ENCODE measurements at regions not wholly inside any gene's neighbourhood (a gene's known extent, or its start where the extent isn't known, plus 50 kb on each side); places are given as distances from the start of the nearest gene placed in this dataset.

- Histone ChIP-seq H3K9me3 (ENCODE audit: insufficient read depth in 2 of 2, low read depth in 1 of 2, low read length in 1 of 2) (no peaks in the 10 kb centered on the region), H4K91ac (replicated peaks; ENCODE audit: insufficient read length, low read length) (no peak overlapping the region), H2AK5ac (ENCODE audit: low read depth, low read length) (no peak overlapping the region), H4K5ac (ENCODE audit: insufficient read length, low read depth, low read length) (no peak overlapping the region), H2BK20ac (ENCODE audit: low read length) (no peak overlapping the region), H3K4me1 (replicated peaks in 1 of 4; ENCODE audit: control insufficient read depth in 3 of 4, insufficient read depth in 4 of 4, low read length in 3 of 4) (no peaks in the 10 kb centered on the region), H3K14ac (ENCODE audit: insufficient read length) (no peak overlapping the region), H3K36me3 (ENCODE audit: control insufficient read depth in 2 of 4, insufficient read depth in 4 of 4, low read length in 3 of 4) (no peaks in the 10 kb centered on the region), H3K79me1 (ENCODE audit: low read depth, low read length) (no peaks in the 10 kb centered on the region), H3K23me2 (ENCODE audit: low read depth, low read length) (no peaks in the 10 kb centered on the region), H3K23ac (ENCODE audit: insufficient read length) (no peak overlapping the region), H4K20me1 (replicated peaks in 1 of 2; ENCODE audit: control insufficient read depth in 1 of 2, insufficient read depth in 2 of 2, low read length in 2 of 2) (no peaks in the 10 kb centered on the region), H3K4me3 (ENCODE audit: extremely low read depth in 1 of 4, insufficient read depth in 2 of 4, low read depth in 3 of 4, low read length in 4 of 4) (no peak overlapping the region), H2BK5ac (ENCODE audit: low read depth, low read length) (no peak overlapping the region), H3K4ac (replicated peaks; ENCODE audit: insufficient read length, low read depth, low read length) (no peak overlapping the region), H3K79me2 (ENCODE audit: control insufficient read depth in 1 of 2, insufficient read depth in 2 of 2, low read length in 2 of 2) (no peaks in the 10 kb centered on the region), H4K8ac (ENCODE audit: extremely low read depth, insufficient read depth, low read length) (no peak overlapping the region), H2AFZ (ENCODE audit: low read length) (no peak overlapping the region), H2BK12ac (ENCODE audit: low read depth, low read length) (no peak overlapping the region), H3K27me3 (replicated peaks in 1 of 4; ENCODE audit: control insufficient read depth in 3 of 4, extremely low read depth in 1 of 4, insufficient read depth in 3 of 4, low read length in 3 of 4) (no peaks in the 10 kb centered on the region), H3K18ac (ENCODE audit: extremely low read depth, low read length) (no peak overlapping the region), H2BK15ac (ENCODE audit: low read length) (no peak overlapping the region), H3K9ac (replicated peaks in 1 of 4; ENCODE audit: extremely low read depth in 1 of 4, low read depth in 3 of 4, low read length in 3 of 4) (no peak overlapping the region), H3K56ac (replicated peaks; ENCODE audit: insufficient read length, low read depth, low read length) (no peak overlapping the region), H2BK120ac (replicated peaks; ENCODE audit: low read depth, low read length) (no peak overlapping the region), H3K27ac (ENCODE audit: low read depth, low read length) (no peak overlapping the region), H3K4me2 (ENCODE audit: insufficient read depth in 1 of 2, low read depth in 2 of 2, low read length in 2 of 2) (no peak overlapping the region)
- TF ChIP-seq ATF3 (IDR thresholded peaks at IDR 0.05; ENCODE audit: insufficient read depth, low read depth, low read length) (no peak), BRCA1 (IDR thresholded peaks at IDR 0.05; ENCODE audit: low read depth, low read length) (no peak), CBX5 (IDR thresholded peaks at IDR 0.05; ENCODE audit: low read depth, low read length) (no peak)
- FAIRE-seq (no peak), DNase-seq (ENCODE audit: low read depth in 1 of 2, low spot score in 2 of 2) (no peak)
- ChIA-PET CTCF (ENCODE audit: partially characterized antibody) (interaction anchor here (0.8 to 1.0 kb wide), 2 partner anchors 12 to 24 kb away, joined by 3 read pairs; no protein-coding TSS in a partner anchor), POLR2A (ENCODE audit: partially characterized antibody) (no interaction called here)
- WGBS, 2 experiments (ENCODE audit: extremely low coverage in 1 of 2, insufficient coverage in 1 of 2, insufficient read length in 1 of 2, insufficient replicate concordance in 2 of 2, low coverage in 1 of 2, low lambda C conversion rate in 2 of 2, missing lambda C conversion rate in 1 of 2) = 91% methylated on average over 1 of the region's 1 CpG; no CpG with 5 or more reads in 1 of the 2 experiments
Measured at GRCh38 chr3:655824-656223, 437.0 kb upstream of the CNTN6 start.

Measured in H1 (cell line).